ENCODE measurements at regions not wholly inside any gene's neighbourhood (a gene's known extent, or its start where the extent isn't known, plus 50 kb on each side); places are given as distances from the start of the nearest gene placed in this dataset.

GRCh38 chr12:73240110-73240509 is 967.9 kb downstream of the TRHDE start:
- H2BK5ac ChIP-seq (ENCODE audit: low read depth, low read length) = no peak overlapping the region
- no peak for TF ChIP-seq SIRT6 (IDR thresholded peaks at IDR 0.05; ENCODE audit: low read length)
- TF ChIP-seq KDM1A (IDR thresholded peaks at IDR 0.05; ENCODE audit: borderline replicate concordance, low read length) = no peak
- TF ChIP-seq HDAC6 (IDR thresholded peaks at IDR 0.05; ENCODE audit: low read depth, low read length) = no peak
- no peak for TF ChIP-seq BCL11A (IDR thresholded peaks at IDR 0.05; ENCODE audit: low read depth in 2 of 2, low read length in 2 of 2)
- no peak for TF ChIP-seq JUND (IDR thresholded peaks at IDR 0.05; ENCODE audit: low read length)
- peak; percentile 23; the same call in 1 of the 2 replicates for TF ChIP-seq MAFK (IDR thresholded peaks at IDR 0.05; ENCODE audit: low read depth, low read length)
- no peak for TF ChIP-seq RXRA (IDR thresholded peaks at IDR 0.05; ENCODE audit: insufficient read depth, low read depth, low read length)
- TF ChIP-seq MAX (IDR thresholded peaks at IDR 0.05) = no peak
- no peak overlapping the region for H3K56ac ChIP-seq (replicated peaks; ENCODE audit: insufficient read length, low read depth, low read length)
- H3K4me2 ChIP-seq (ENCODE audit: insufficient read depth in 1 of 2, low read depth in 2 of 2, low read length in 2 of 2) = no peak overlapping the region
- no peak overlapping the region for H3K4ac ChIP-seq (replicated peaks; ENCODE audit: insufficient read length, low read depth, low read length)
- no peak overlapping the region for H2BK120ac ChIP-seq (replicated peaks; ENCODE audit: low read depth, low read length)
- no peak overlapping the region for H3K18ac ChIP-seq (ENCODE audit: extremely low read depth, low read length)
- no peak overlapping the region for H4K8ac ChIP-seq (ENCODE audit: extremely low read depth, insufficient read depth, low read length)
- H3K27ac ChIP-seq (ENCODE audit: low read depth, low read length) = no peak overlapping the region
- no peak overlapping the region for H4K5ac ChIP-seq (ENCODE audit: insufficient read length, low read depth, low read length)
- H2AK5ac ChIP-seq (ENCODE audit: low read depth, low read length) = no peak overlapping the region
- no peak overlapping the region for H4K91ac ChIP-seq (replicated peaks; ENCODE audit: insufficient read length, low read length)
- ChIA-PET CTCF (ENCODE audit: partially characterized antibody) (no interaction called here), POLR2A (ENCODE audit: partially characterized antibody) (no interaction called here)
- no peak for FAIRE-seq
- DNase-seq (ENCODE audit: low read depth in 1 of 2, low spot score in 2 of 2) = no peak
- H3K36me3 ChIP-seq (ENCODE audit: control insufficient read depth in 2 of 4, insufficient read depth in 4 of 4, low read length in 3 of 4) = no peaks in the 10 kb centered on the region
- no peak overlapping the region for H3K9ac ChIP-seq (replicated peaks in 1 of 4; ENCODE audit: extremely low read depth in 1 of 4, low read depth in 3 of 4, low read length in 3 of 4)
- no peaks in the 10 kb centered on the region for H3K4me1 ChIP-seq (replicated peaks in 1 of 4; ENCODE audit: control insufficient read depth in 3 of 4, insufficient read depth in 4 of 4, low read length in 3 of 4)
- H2AFZ ChIP-seq (ENCODE audit: low read length) = no peak overlapping the region
- H3K23ac ChIP-seq (ENCODE audit: insufficient read length) = no peak overlapping the region
- no peak overlapping the region for H3K4me3 ChIP-seq (ENCODE audit: extremely low read depth in 1 of 4, insufficient read depth in 2 of 4, low read depth in 3 of 4, low read length in 4 of 4)
- no peaks in the 10 kb centered on the region for H4K20me1 ChIP-seq (replicated peaks in 1 of 2; ENCODE audit: control insufficient read depth in 1 of 2, insufficient read depth in 2 of 2, low read length in 2 of 2)
- H3K14ac ChIP-seq (ENCODE audit: insufficient read length) = no peak overlapping the region
- H2BK12ac ChIP-seq (ENCODE audit: low read depth, low read length) = no peak overlapping the region
- H3K27me3 ChIP-seq (replicated peaks in 1 of 4; ENCODE audit: control insufficient read depth in 3 of 4, extremely low read depth in 1 of 4, insufficient read depth in 3 of 4, low read length in 3 of 4) = no peaks in the 10 kb centered on the region
- 83% methylated on average over 1 of the region's 1 CpG; no CpG with 5 or more reads in 1 of the 2 experiments for WGBS, 2 experiments (ENCODE audit: extremely low coverage in 1 of 2, insufficient coverage in 1 of 2, insufficient read length in 1 of 2, insufficient replicate concordance in 2 of 2, low coverage in 1 of 2, low lambda C conversion rate in 2 of 2, missing lambda C conversion rate in 1 of 2)
- no peak overlapping the region for H2BK20ac ChIP-seq (ENCODE audit: low read length)
- no peaks in the 10 kb centered on the region for H3K79me1 ChIP-seq (ENCODE audit: low read depth, low read length)
- no peaks in the 10 kb centered on the region for H3K23me2 ChIP-seq (ENCODE audit: low read depth, low read length)
- H3K9me3 ChIP-seq (ENCODE audit: insufficient read depth in 2 of 2, low read depth in 1 of 2, low read length in 1 of 2) = peaks cover 0 to 7% of the 10 kb centered on the region in 2 experiments; a peak in 1 of 4 replicates
- H2BK15ac ChIP-seq (ENCODE audit: low read length) = no peak overlapping the region
- no peaks in the 10 kb centered on the region for H3K79me2 ChIP-seq (ENCODE audit: control insufficient read depth in 1 of 2, insufficient read depth in 2 of 2, low read length in 2 of 2)

Data from H1 (cell line).